ENCODE measurements at regions not wholly inside any gene's neighbourhood (a gene's known extent, or its start where the extent isn't known, plus 50 kb on each side); places are given as distances from the start of the nearest gene placed in this dataset.
"Not testable (repeated sequence)": the region's sequence is repeated elsewhere in the genome, so short reads cannot be mapped to it uniquely, and the experiment has no call there.

DNA sequence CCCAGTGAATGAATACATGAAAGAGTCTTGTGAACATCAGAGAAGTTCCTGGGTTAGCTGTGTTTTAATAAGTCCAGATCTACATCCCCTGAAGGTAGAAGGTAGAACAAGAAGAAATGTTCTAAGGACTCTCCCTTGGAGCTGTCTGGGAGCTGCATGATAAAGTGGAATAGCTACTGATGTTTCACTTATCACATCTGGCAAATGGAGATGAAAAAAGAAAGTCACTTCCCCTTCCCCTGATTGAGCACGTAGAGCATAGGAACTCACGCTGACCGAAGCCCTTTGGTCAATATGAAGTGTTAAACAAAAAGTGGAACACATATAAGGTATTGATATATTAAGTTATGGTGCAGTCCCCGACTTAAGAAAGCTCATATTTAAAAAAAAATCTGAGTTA lies 53.2 kb upstream of the PARP1 start:
- 74 to 84% (median 77%) methylated on average over 4 of the region's 4 CpGs for WGBS, 4 donors
- intact Hi-C loops (cut with DNase I): no loop called here
- TF ChIP-seq POLR2A (IDR thresholded peaks at IDR 0.05) (no peak), CTCF (IDR thresholded peaks at IDR 0.05) (no peak)
- Histone ChIP-seq H3K27me3 (no peaks in the 10 kb centered on the region), H3K4me1 (replicated peaks in 1 of 2) (no peaks in the 10 kb centered on the region), H3K27ac (no peak overlapping the region), H3K36me3 (replicated peaks in 1 of 2) (no peaks in the 10 kb centered on the region), H3K4me3 (no peak overlapping the region), H3K9me3 (replicated peaks in 1 of 3) (no peaks in the 10 kb centered on the region)
- no peak for DNase-seq

DNA sequence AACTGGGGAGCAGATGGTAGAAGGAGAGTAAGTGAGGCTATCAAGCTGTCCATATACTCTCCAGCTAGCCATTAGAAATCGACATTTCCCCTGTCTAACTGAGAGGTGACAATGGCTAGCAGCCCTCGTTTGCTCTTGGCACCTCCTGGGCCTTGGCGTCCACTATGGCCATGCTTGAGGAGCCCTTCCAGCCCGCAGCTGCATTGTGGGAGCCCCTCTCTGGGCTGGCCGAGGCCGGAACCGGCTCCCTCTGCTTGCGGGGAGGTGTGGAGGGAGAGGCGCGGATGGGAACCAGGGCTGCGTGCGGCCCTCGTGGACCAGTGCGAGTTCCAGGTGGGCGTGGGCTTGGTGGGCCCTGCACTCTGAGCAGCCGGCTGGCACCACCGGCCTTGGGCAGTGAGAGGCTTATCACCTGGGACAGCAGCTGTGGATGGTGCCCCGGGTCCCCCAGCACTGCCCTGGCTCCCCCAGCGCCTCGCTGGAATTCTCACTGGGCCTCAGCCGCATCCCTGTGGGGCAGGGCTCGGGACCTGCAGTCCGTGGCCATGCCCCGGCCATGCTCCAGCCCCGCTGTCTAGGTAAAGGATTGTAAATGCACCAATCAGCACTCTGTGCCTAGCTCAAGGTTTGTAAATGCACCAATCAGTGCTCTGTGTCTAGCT lies 56.2 kb upstream of the PARP1 start:
- H3K9me3 ChIP-seq (replicated peaks in 1 of 3): no peaks in the 10 kb centered on the region
- 94 to 95% (median 95%) methylated on average over 4 to 25 of the region's 25 CpGs for WGBS, 4 donors
- no peak overlapping the region for H3K4me3 ChIP-seq
- TF ChIP-seq CTCF (IDR thresholded peaks at IDR 0.05) (no peak), POLR2A (IDR thresholded peaks at IDR 0.05) (no peak)
- intact Hi-C loops (cut with DNase I): no loop called here
- no peaks in the 10 kb centered on the region for H3K4me1 ChIP-seq (replicated peaks in 1 of 2)
- no peaks in the 10 kb centered on the region for H3K36me3 ChIP-seq (replicated peaks in 1 of 2)
- H3K27me3 ChIP-seq: no peaks in the 10 kb centered on the region
- DNase-seq: no peak
- H3K27ac ChIP-seq: no peak overlapping the region

DNA sequence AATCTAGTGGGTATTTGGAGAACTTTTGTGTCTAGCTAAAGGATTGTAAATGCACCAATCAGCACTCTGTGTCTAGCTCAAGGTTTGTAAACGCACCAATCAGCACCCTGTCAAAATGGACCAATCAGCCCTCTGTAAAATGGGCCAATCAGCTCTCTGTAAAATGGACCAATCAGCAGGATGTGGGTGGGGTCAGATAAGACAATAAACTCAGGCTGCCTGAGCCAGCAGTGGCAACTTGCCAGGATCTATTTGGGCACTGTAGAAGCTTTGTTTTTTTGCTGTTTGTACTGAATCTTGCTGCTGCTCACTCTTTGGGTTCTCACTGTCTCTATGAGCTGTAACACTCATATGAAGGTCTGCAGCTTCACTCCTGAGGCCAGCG lies 56.7 kb upstream of the PARP1 start:
- H3K27me3 ChIP-seq; H3K27ac ChIP-seq; H3K4me3 ChIP-seq; H3K4me1 ChIP-seq (replicated peaks in 1 of 2); H3K9me3 ChIP-seq (replicated peaks in 1 of 3); H3K36me3 ChIP-seq (replicated peaks in 1 of 2); intact Hi-C loops (cut with DNase I): not testable (repeated sequence)
- 91 to 100% (median 100%) methylated on average over 1 to 2 of the region's 2 CpGs for WGBS, 4 donors
- peak in 2 of 7 donors; percentile 13 to 28 for DNase-seq

DNA sequence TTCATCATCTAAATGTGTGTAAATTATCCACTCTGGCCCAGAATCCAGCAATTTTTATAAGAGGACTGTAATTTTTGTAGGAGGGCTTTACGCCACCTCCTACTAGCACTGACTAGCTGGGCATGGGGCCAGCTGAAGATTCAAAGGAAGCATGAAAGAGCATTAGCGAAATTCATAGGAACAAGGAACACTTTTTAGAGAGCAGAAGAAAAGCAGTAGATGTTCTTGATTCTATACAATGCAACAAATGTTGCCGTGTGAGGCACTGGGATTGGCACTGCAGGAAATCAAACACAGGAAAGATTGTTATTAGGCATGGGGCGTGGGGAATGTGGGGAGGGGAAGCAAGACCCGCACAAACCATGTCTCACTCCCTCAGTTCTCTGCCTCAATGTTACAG lies 58.4 kb upstream of the PARP1 start:
- DNase-seq: no peak
- Histone ChIP-seq H3K9me3 (replicated peaks in 1 of 3) (no peaks in the 10 kb centered on the region), H3K27me3 (no peaks in the 10 kb centered on the region), H3K4me3 (no peak overlapping the region), H3K36me3 (replicated peaks in 1 of 2) (no peaks in the 10 kb centered on the region), H3K27ac (no peak overlapping the region), H3K4me1 (replicated peaks in 1 of 2) (no peaks in the 10 kb centered on the region)
- intact Hi-C loops (cut with DNase I): no loop called here
- 54 to 76% (median 72%) methylated on average over 5 of the region's 5 CpGs for WGBS, 4 donors
- TF ChIP-seq POLR2A (IDR thresholded peaks at IDR 0.05) (no peak), CTCF (IDR thresholded peaks at IDR 0.05) (no peak)

GRCh38 chr1:226467443-226467842 lies 59.5 kb upstream of the PARP1 start:
- no peak overlapping the region for H3K27ac ChIP-seq
- 76 to 84% (median 80%) methylated on average over 4 of the region's 4 CpGs for WGBS, 4 donors
- H3K27me3 ChIP-seq: no peaks in the 10 kb centered on the region
- H3K9me3 ChIP-seq (replicated peaks in 1 of 3): no peaks in the 10 kb centered on the region
- TF ChIP-seq CTCF (IDR thresholded peaks at IDR 0.05) (no peak), POLR2A (IDR thresholded peaks at IDR 0.05) (no peak)
- intact Hi-C loops (cut with DNase I): no loop called here
- H3K4me1 ChIP-seq (replicated peaks in 1 of 2): no peaks in the 10 kb centered on the region
- DNase-seq: no peak
- no peaks in the 10 kb centered on the region for H3K36me3 ChIP-seq (replicated peaks in 1 of 2)
- no peak overlapping the region for H3K4me3 ChIP-seq

Data from adrenal gland (tissue), 9 donors.